ENCODE measurements at regions not wholly inside any gene's neighbourhood (a gene's known extent, or its start where the extent isn't known, plus 50 kb on each side); places are given as distances from the start of the nearest gene placed in this dataset.
A peak's percentile ranks its signal among the peaks of the same experiment; 100 is the strongest.

- peaks cover 2 to 3% of the 10 kb centered on the region in 2 donors for H3K9me3 Mint-ChIP-seq
- no peaks in the 10 kb centered on the region for H3K4me1 Mint-ChIP-seq (ENCODE audit: low read depth)
- peaks cover 5% of the 10 kb centered on the region for H3K27me3 Mint-ChIP-seq (ENCODE audit: low read depth)
- ATAC-seq (replicated peaks in 1 of 2) = no peak
- no peak for DNase-seq
- no peaks in the 10 kb centered on the region for H3K36me3 Mint-ChIP-seq (ENCODE audit: insufficient read depth in 2 of 2)
- no peak overlapping the region for H3K4me3 Mint-ChIP-seq
- H3K27ac Mint-ChIP-seq = no peak overlapping the region
Observed at GRCh38 chr3:72153477-72154314, 368.7 kb upstream of the PROK2 start.

- no peak overlapping the region for H3K4me3 Mint-ChIP-seq
- H3K36me3 Mint-ChIP-seq (ENCODE audit: insufficient read depth in 2 of 2) = peaks cover 0 to 2% of the 10 kb centered on the region in 2 donors
- no peak for DNase-seq
- H3K4me1 Mint-ChIP-seq (ENCODE audit: low read depth) = no peaks in the 10 kb centered on the region
- H3K27ac Mint-ChIP-seq = no peak overlapping the region
- H3K9me3 Mint-ChIP-seq = peaks cover 2 to 8% of the 10 kb centered on the region in 2 donors
- ATAC-seq (replicated peaks in 1 of 2) = no peak
- peaks cover 5% of the 10 kb centered on the region for H3K27me3 Mint-ChIP-seq (ENCODE audit: low read depth)
Observed at GRCh38 chr3:72152551-72153476, 367.9 kb upstream of the PROK2 start.

- Mint-ChIP-seq H3K4me1 (ENCODE audit: low read depth) (no peaks in the 10 kb centered on the region), H3K4me3 (no peak overlapping the region), H3K36me3 (ENCODE audit: insufficient read depth in 2 of 2) (peaks cover 0 to 2% of the 10 kb centered on the region in 2 donors), H3K27me3 (ENCODE audit: low read depth) (peaks cover 5% of the 10 kb centered on the region), H3K27ac (no peak overlapping the region), H3K9me3 (peaks cover 4 to 8% of the 10 kb centered on the region in 2 donors)
- DNase-seq (no peak), ATAC-seq (replicated peaks in 1 of 2) (no peak)
Observed at GRCh38 chr3:72151465-72152238, 366.7 kb upstream of the PROK2 start.

GRCh38 chr3:72150634-72151412 lies 365.9 kb upstream of the PROK2 start:
- H3K27ac Mint-ChIP-seq = no peak overlapping the region
- peaks cover 0 to 2% of the 10 kb centered on the region in 2 donors for H3K36me3 Mint-ChIP-seq (ENCODE audit: insufficient read depth in 2 of 2)
- H3K4me3 Mint-ChIP-seq = no peak overlapping the region
- ATAC-seq (replicated peaks in 1 of 2) (no peak), DNase-seq (no peak)
- H3K27me3 Mint-ChIP-seq (ENCODE audit: low read depth) = peaks cover 5% of the 10 kb centered on the region
- peaks cover 5% of the 10 kb centered on the region for H3K4me1 Mint-ChIP-seq (ENCODE audit: low read depth)
- peaks cover 4 to 8% of the 10 kb centered on the region in 2 donors for H3K9me3 Mint-ChIP-seq

- DNase-seq = no peak
- Mint-ChIP-seq H3K4me1 (ENCODE audit: low read depth) (peaks cover 16% of the 10 kb centered on the region), H3K27ac (no peak overlapping the region), H3K9me3 (peaks cover 4 to 8% of the 10 kb centered on the region in 2 donors), H3K4me3 (no peak overlapping the region), H3K27me3 (ENCODE audit: low read depth) (peaks cover 5% of the 10 kb centered on the region), H3K36me3 (ENCODE audit: insufficient read depth in 2 of 2) (peaks cover 0 to 2% of the 10 kb centered on the region in 2 donors)
- no peak for ATAC-seq (replicated peaks in 1 of 2)
Observed at GRCh38 chr3:72149645-72150300, 364.8 kb upstream of the PROK2 start.

- peaks cover 0 to 2% of the 10 kb centered on the region in 2 donors for H3K36me3 Mint-ChIP-seq (ENCODE audit: insufficient read depth in 2 of 2)
- ATAC-seq (replicated peaks in 1 of 2) = no peak
- no peak overlapping the region for H3K4me3 Mint-ChIP-seq
- no peaks in the 10 kb centered on the region for H3K27me3 Mint-ChIP-seq (ENCODE audit: low read depth)
- no peak for DNase-seq
- H3K4me1 Mint-ChIP-seq (ENCODE audit: low read depth) = peaks cover 26% of the 10 kb centered on the region
- peaks cover 2 to 8% of the 10 kb centered on the region in 2 donors for H3K9me3 Mint-ChIP-seq
- H3K27ac Mint-ChIP-seq = no peak overlapping the region
Observed at GRCh38 chr3:72147600-72147999, 362.7 kb upstream of the PROK2 start.

- H3K4me3 Mint-ChIP-seq = no peak overlapping the region
- peaks cover 0 to 2% of the 10 kb centered on the region in 2 donors for H3K36me3 Mint-ChIP-seq (ENCODE audit: insufficient read depth in 2 of 2)
- H3K27ac Mint-ChIP-seq = no peak overlapping the region
- peaks cover 2 to 8% of the 10 kb centered on the region in 2 donors for H3K9me3 Mint-ChIP-seq
- peaks cover 4% of the 10 kb centered on the region for H3K27me3 Mint-ChIP-seq (ENCODE audit: low read depth)
- peaks cover 38% of the 10 kb centered on the region for H3K4me1 Mint-ChIP-seq (ENCODE audit: low read depth)
- ATAC-seq (replicated peaks in 1 of 2) (peak; percentile 50 to 74), DNase-seq (no peak)
Observed at GRCh38 chr3:72145506-72146380, 360.8 kb upstream of the PROK2 start.

GRCh38 chr3:72144773-72145505 lies 360.0 kb upstream of the PROK2 start:
- DNase-seq (no peak), ATAC-seq (replicated peaks in 1 of 2) (peak; percentile 36 to 61)
- H3K9me3 Mint-ChIP-seq = peaks cover 2 to 8% of the 10 kb centered on the region in 2 donors
- H3K27ac Mint-ChIP-seq = no peak overlapping the region
- H3K4me1 Mint-ChIP-seq (ENCODE audit: low read depth) = peaks cover 38% of the 10 kb centered on the region
- peaks cover 5% of the 10 kb centered on the region for H3K27me3 Mint-ChIP-seq (ENCODE audit: low read depth)
- peaks cover 0 to 2% of the 10 kb centered on the region in 2 donors for H3K36me3 Mint-ChIP-seq (ENCODE audit: insufficient read depth in 2 of 2)
- H3K4me3 Mint-ChIP-seq = peak overlapping the region in 1 of 2 donors; percentile 67

- H3K36me3 Mint-ChIP-seq (ENCODE audit: insufficient read depth in 2 of 2) = peaks cover 0 to 2% of the 10 kb centered on the region in 2 donors
- no peak for ATAC-seq (replicated peaks in 1 of 2)
- H3K4me1 Mint-ChIP-seq (ENCODE audit: low read depth) = peaks cover 44% of the 10 kb centered on the region
- peak overlapping the region in 1 of 2 donors; percentile 67 for H3K4me3 Mint-ChIP-seq
- H3K27me3 Mint-ChIP-seq (ENCODE audit: low read depth) = peaks cover 5% of the 10 kb centered on the region
- no peak for DNase-seq
- H3K27ac Mint-ChIP-seq = no peak overlapping the region
- H3K9me3 Mint-ChIP-seq = peaks cover 2 to 5% of the 10 kb centered on the region in 2 donors
Observed at GRCh38 chr3:72143966-72144717, 359.2 kb upstream of the PROK2 start.

- peaks cover 49% of the 10 kb centered on the region for H3K4me1 Mint-ChIP-seq (ENCODE audit: low read depth)
- H3K9me3 Mint-ChIP-seq = peaks cover 2% of the 10 kb centered on the region in 2 donors
- H3K27ac Mint-ChIP-seq = no peak overlapping the region
- peaks cover 5% of the 10 kb centered on the region for H3K27me3 Mint-ChIP-seq (ENCODE audit: low read depth)
- H3K36me3 Mint-ChIP-seq (ENCODE audit: insufficient read depth in 2 of 2) = peaks cover 0 to under 1% of the 10 kb centered on the region in 2 donors
- DNase-seq = no peak
- H3K4me3 Mint-ChIP-seq = no peak overlapping the region
- no peak for ATAC-seq (replicated peaks in 1 of 2)
Observed at GRCh38 chr3:72143322-72143721, 358.4 kb upstream of the PROK2 start.
